Panc1 (cell line): ENCODE measurements at regions not wholly inside any gene's neighbourhood (a gene's known extent, or its start where the extent isn't known, plus 50 kb on each side); places are given as distances from the start of the nearest gene placed in this dataset.

ENCODE experiments used
- CTCF ChIP-seq: fragments of 450-650 bp; IDR thresholded peaks from 2 replicates; pipeline ENCODE4 v1.5.1; 2017; ENCODE audit warnings: mild to moderate bottlenecking
- POLR2AphosphoS5 ChIP-seq: IDR thresholded peaks from 2 replicates; pipeline ENCODE4 v1.6.1; 2012; ENCODE audit warnings: mild to moderate bottlenecking, low read depth, low read length, moderate library complexity
- REST ChIP-seq, 2 experiments: IDR thresholded peaks; 2 replicates each; pipeline ENCODE4 v1.6.1; 2011 to 2012; ENCODE audit warnings: low read depth in 2 of 2, control low read depth in 1 of 2, low read length in 1 of 2, mild to moderate bottlenecking in 1 of 2, moderate library complexity in 1 of 2; ENCODE audit not compliant: insufficient read depth in 1 of 2
- SIN3A ChIP-seq: IDR thresholded peaks from 2 replicates; pipeline ENCODE4 v1.6.1; 2012; ENCODE audit warnings: low read depth, mild to moderate bottlenecking, low read length, moderate library complexity, borderline replicate concordance; ENCODE audit not compliant: insufficient read depth
- TCF7L2 ChIP-seq: IDR thresholded peaks from 2 replicates; pipeline ENCODE4 v1.6.1; 2011; ENCODE audit warnings: mild to moderate bottlenecking, low read depth, low read length, inconsistent platforms

- TF ChIP-seq CTCF (no peak), POLR2AphosphoS5 (no peak), SIN3A (no peak), TCF7L2 (no peak), REST (IDR thresholded peaks at IDR 0.05; ENCODE audit: insufficient read depth in 1 of 2, low read depth in 2 of 2, low read length in 1 of 2) (no peak)
Measured at GRCh38 chr5:165894916-165895315, 2389.5 kb downstream of the MAT2B start.
